ENCODE measurements at regions not wholly inside any gene's neighbourhood (a gene's known extent, or its start where the extent isn't known, plus 50 kb on each side); places are given as distances from the start of the nearest gene placed in this dataset.

DNA sequence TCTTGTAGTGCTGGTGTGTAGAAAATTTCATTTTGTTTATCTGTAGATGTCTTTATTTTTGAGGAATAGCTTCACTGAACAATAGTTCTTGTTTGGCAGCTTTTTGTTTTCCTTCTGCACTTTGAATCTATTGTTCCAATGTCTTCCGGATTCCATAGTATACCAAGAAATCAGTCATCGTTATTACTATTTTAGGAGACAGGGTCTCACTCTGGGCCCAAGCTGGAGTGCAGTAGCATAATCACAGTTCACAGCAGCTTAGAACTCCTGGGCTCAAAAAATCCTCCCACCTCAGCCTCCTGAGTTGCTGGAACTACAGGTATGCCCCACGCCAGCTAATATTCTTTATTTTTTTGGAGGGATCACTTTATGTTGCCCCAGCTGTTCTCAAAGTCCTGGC lies 67.7 kb upstream of the RGS2 start:
- Mint-ChIP-seq H3K36me3 (ENCODE audit: insufficient read depth) (peaks cover 2% of the 10 kb centered on the region), H3K9me3 (ENCODE audit: low read depth) (peaks cover 14% of the 10 kb centered on the region), H3K4me1 (ENCODE audit: low read depth) (no peaks in the 10 kb centered on the region), H3K27ac (no peak overlapping the region), H3K27me3 (no peaks in the 10 kb centered on the region), H3K4me3 (ENCODE audit: low read depth) (no peak overlapping the region)
- TF ChIP-seq, protein P1, sequence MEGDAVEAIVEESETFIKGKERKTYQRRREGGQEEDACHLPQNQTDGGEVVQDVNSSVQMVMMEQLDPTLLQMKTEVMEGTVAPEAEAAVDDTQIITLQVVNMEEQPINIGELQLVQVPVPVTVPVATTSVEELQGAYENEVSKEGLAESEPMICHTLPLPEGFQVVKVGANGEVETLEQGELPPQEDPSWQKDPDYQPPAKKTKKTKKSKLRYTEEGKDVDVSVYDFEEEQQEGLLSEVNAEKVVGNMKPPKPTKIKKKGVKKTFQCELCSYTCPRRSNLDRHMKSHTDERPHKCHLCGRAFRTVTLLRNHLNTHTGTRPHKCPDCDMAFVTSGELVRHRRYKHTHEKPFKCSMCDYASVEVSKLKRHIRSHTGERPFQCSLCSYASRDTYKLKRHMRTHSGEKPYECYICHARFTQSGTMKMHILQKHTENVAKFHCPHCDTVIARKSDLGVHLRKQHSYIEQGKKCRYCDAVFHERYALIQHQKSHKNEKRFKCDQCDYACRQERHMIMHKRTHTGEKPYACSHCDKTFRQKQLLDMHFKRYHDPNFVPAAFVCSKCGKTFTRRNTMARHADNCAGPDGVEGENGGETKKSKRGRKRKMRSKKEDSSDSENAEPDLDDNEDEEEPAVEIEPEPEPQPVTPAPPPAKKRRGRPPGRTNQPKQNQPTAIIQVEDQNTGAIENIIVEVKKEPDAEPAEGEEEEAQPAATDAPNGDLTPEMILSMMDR (IDR thresholded peaks at IDR 0.05; ENCODE audit: unreplicated experiment), result no peak
- DNase-seq (ENCODE audit: low spot score, unreplicated experiment), result no peak

DNA sequence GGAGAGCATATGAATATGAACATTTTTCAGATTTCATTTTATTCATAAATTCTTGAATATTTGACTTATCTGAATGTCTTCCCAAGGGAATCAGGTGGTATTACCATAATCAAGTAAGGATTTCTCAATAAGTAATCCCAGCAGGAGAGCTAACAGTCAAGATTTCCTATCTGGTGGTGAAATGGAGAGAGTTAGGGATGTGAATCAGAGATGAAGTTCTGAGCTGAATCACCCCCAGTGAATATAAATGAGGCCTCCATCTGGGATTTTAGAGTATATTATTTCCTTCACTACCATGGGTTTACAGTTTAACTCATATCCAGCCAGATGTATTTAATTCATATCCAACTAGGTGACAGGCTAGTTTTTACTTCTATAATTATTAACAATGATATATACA lies 61.5 kb upstream of the RGS2 start:
- no peaks in the 10 kb centered on the region for H3K4me1 Mint-ChIP-seq (ENCODE audit: low read depth)
- no peak for DNase-seq (ENCODE audit: low spot score, unreplicated experiment)
- TF ChIP-seq, protein P1 (IDR thresholded peaks at IDR 0.05; ENCODE audit: unreplicated experiment), result no peak
- no peaks in the 10 kb centered on the region for H3K27me3 Mint-ChIP-seq
- no peak overlapping the region for H3K27ac Mint-ChIP-seq
- H3K9me3 Mint-ChIP-seq (ENCODE audit: low read depth), result peaks cover 7% of the 10 kb centered on the region
- H3K36me3 Mint-ChIP-seq (ENCODE audit: insufficient read depth), result no peaks in the 10 kb centered on the region
- H3K4me3 Mint-ChIP-seq (ENCODE audit: low read depth), result no peak overlapping the region

DNA sequence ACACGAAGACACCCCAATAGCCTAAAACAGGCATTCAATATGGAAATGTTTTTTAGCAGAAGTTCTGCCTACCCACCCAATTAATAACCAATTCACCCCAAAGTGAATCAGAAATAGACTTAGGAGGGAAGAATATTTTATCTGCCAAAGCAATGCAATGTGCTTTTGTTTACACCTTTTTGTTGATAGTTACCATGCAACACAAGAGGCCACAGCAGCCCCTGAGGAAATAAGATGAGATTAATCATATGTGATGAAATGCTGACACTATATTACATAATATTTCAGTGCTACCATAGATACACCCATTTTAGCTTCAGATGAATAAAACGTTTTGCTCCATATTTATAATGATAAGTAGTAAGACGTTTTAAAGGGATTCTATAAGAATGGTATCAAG lies 60.9 kb upstream of the RGS2 start:
- Mint-ChIP-seq H3K4me1 (ENCODE audit: low read depth) (no peaks in the 10 kb centered on the region), H3K36me3 (ENCODE audit: insufficient read depth) (no peaks in the 10 kb centered on the region), H3K27me3 (no peaks in the 10 kb centered on the region), H3K4me3 (ENCODE audit: low read depth) (no peak overlapping the region), H3K9me3 (ENCODE audit: low read depth) (peaks cover 8% of the 10 kb centered on the region), H3K27ac (no peak overlapping the region)
- TF ChIP-seq, protein P1 (IDR thresholded peaks at IDR 0.05; ENCODE audit: unreplicated experiment), result no peak
- no peak for DNase-seq (ENCODE audit: low spot score, unreplicated experiment)

DNA sequence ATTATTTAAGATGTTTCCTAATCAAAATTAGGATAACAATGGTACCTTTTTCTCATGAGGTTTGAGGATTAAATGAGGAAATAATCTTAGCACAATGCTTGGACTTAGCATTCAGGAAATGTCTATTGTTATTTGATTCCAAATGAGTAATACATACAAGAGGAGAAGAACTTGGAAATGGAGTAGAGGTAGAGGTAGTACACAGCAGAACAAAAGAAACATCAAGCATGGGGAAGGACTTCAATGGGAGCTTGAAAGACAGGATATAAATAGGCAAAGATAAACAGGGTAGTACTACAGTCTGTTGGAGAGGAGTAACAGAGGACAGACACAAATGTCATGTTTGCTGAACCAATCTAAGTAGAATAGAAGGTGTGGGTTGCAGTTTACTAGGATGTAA lies 59.5 kb upstream of the RGS2 start:
- Mint-ChIP-seq H3K36me3 (ENCODE audit: insufficient read depth) (no peaks in the 10 kb centered on the region), H3K9me3 (ENCODE audit: low read depth) (peaks cover 8% of the 10 kb centered on the region), H3K4me1 (ENCODE audit: low read depth) (no peaks in the 10 kb centered on the region), H3K27ac (no peak overlapping the region), H3K4me3 (ENCODE audit: low read depth) (no peak overlapping the region), H3K27me3 (no peaks in the 10 kb centered on the region)
- TF ChIP-seq, protein P1 (IDR thresholded peaks at IDR 0.05; ENCODE audit: unreplicated experiment), result no peak
- DNase-seq (ENCODE audit: low spot score, unreplicated experiment), result no peak

DNA sequence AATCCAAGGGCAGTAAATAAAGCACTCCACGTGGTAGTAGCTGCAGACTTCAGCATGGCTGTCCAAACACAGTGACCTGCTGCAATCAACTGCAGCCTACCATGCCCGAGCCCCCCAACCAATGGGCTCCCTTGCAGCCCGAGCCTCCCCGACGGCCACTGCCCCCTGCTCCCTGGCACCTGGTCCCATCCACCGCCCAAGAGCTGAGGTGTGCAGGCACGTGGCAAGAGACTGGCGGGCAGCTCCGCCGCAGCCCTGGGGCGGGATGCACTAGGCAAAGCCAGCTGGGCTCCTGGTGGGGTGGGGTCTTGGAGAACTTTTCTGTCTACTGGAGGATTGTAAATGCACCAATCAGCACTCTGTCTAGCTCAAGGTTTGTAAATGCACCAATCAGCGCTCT lies 57.6 kb upstream of the RGS2 start:
- no peaks in the 10 kb centered on the region for H3K36me3 Mint-ChIP-seq (ENCODE audit: insufficient read depth)
- no peaks in the 10 kb centered on the region for H3K4me1 Mint-ChIP-seq (ENCODE audit: low read depth)
- no peak overlapping the region for H3K4me3 Mint-ChIP-seq (ENCODE audit: low read depth)
- no peaks in the 10 kb centered on the region for H3K27me3 Mint-ChIP-seq
- peaks cover 8% of the 10 kb centered on the region for H3K9me3 Mint-ChIP-seq (ENCODE audit: low read depth)
- no peak for DNase-seq (ENCODE audit: low spot score, unreplicated experiment)
- no peak overlapping the region for H3K27ac Mint-ChIP-seq
- TF ChIP-seq, protein P1 (IDR thresholded peaks at IDR 0.05; ENCODE audit: unreplicated experiment), result no peak

Measured in progenitor cell of endocrine pancreas (in vitro differentiated cells).